Activated CD8-positive, alpha-beta T cell treated with anti-CD3 and anti-CD28 coated beads for 36 hours (primary cell): ENCODE measurements at regions not wholly inside any gene's neighbourhood (a gene's known extent, or its start where the extent isn't known, plus 50 kb on each side); places are given as distances from the start of the nearest gene placed in this dataset.

Experiments used
- ATAC-seq: fragments of 200-7000 bp; cut with Tn5 transposase; one replicate; pipeline ENCODE4 v1.10.0; 2021; ENCODE audit warnings: mild to moderate bottlenecking, moderate library complexity
- CTCF ChIA-PET: fragments of 350-600 bp; sonication (Branson Sonifier 250); formaldehyde crosslinking; loops from one replicate; lab custom pipeline; 2021; ENCODE audit warnings: antibody characterized with exemption; lab: Charles Lee
- POLR2A ChIA-PET: fragments of 350-600 bp; sonication (Branson Sonifier 250); formaldehyde crosslinking; loops from one replicate; lab custom pipeline; 2021; ENCODE audit warnings: antibody characterized with exemption; lab: Charles Lee
- DNase-seq: peaks from one replicate; pipeline ENCODE4 v3.0.0-alpha.2; 2020
- H3K27ac Mint-ChIP-seq: one replicate; pipeline ENCODE4 v1.8.0; 2021; ENCODE audit warnings: mild to moderate bottlenecking, mixed read lengths
- H3K27me3 Mint-ChIP-seq: one replicate; pipeline ENCODE4 v1.8.0; 2021; ENCODE audit warnings: mixed read lengths
- H3K36me3 Mint-ChIP-seq: one replicate; pipeline ENCODE4 v1.8.0; 2021; ENCODE audit warnings: low read depth, mixed read lengths
- H3K4me1 Mint-ChIP-seq: one replicate; pipeline ENCODE4 v1.8.0; 2021; ENCODE audit warnings: low read depth, mixed read lengths
- H3K4me3 Mint-ChIP-seq: one replicate; pipeline ENCODE4 v1.8.0; 2021; ENCODE audit warnings: mild to moderate bottlenecking, moderate library complexity, mixed read lengths
- H3K9me3 Mint-ChIP-seq: one replicate; pipeline ENCODE4 v1.8.0; 2021; ENCODE audit warnings: mixed read lengths
- intact Hi-C: fragments of 100-400 bp; cut with micrococcal nuclease; formaldehyde crosslinking; loops from one replicate; pipeline ENCODE4 v1.10.0; 2022
- TF ChIP-seq, protein P1 (sequence below): fragments of 200-600 bp; IDR thresholded peaks from one replicate; pipeline ENCODE4 v1.8.0; 2022; ENCODE audit warnings: antibody characterized with exemption, mild to moderate bottlenecking

DNA sequence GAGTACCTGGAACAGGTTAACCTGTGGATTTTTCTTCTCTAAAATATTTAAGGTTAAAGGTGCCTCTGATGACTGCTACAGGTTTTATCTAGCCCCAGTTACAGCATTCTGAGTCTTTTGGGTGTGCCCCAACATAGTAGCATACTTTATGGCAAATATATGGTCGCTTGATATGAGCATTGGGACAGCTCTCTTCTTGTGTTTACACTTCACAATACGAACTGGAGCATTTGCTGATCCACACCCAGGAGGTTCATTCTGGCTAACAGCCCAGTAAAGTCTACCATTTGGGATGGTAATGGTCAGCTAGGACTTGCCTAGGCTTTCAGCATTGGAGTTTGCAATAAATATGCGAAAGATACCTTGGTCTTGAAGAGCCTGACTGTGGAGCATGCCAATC, 101.3 kb downstream of the DISP1 start:
- POLR2A ChIA-PET: no interaction called here

DNA sequence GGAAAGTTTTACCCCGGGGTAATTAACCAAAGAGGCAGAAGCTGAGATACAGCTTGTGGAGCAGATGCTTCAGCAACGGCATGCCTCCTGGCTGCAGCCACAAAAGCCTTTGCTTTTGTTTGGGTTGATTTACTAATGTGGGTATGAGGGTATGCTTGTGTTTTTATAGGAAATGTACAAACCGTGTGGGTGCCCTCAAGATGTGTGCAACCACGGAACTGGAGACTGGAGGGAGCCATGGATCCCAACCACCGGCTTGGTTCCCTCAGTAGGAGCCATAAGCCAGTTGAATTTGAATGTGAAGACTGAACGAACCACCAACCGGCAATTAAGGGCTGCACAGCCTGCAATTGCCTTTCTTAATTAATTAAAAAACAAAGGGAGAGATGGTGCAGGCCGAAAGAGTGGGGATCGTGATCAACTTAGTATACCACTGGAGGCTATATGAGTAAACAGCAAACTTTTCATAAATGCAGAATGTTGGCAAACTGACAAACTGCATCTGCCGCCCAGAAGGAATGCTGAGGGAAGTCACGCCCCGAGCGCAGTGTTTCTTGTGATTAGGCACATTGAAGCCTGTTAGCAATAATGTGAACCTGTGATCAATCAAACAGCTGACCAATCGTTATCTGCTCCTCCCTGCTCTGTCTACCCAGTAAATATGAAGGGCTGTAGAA, 104.1 kb downstream of the DISP1 start:
- Mint-ChIP-seq H3K4me3 (no peak overlapping the region), H3K36me3 (peaks cover 18% of the 10 kb centered on the region), H3K27me3 (no peaks in the 10 kb centered on the region), H3K27ac (no peak overlapping the region), H3K4me1 (no peaks in the 10 kb centered on the region), H3K9me3 (peaks cover 12% of the 10 kb centered on the region)
- intact Hi-C loops: no loop called here
- TF ChIP-seq, protein P1, sequence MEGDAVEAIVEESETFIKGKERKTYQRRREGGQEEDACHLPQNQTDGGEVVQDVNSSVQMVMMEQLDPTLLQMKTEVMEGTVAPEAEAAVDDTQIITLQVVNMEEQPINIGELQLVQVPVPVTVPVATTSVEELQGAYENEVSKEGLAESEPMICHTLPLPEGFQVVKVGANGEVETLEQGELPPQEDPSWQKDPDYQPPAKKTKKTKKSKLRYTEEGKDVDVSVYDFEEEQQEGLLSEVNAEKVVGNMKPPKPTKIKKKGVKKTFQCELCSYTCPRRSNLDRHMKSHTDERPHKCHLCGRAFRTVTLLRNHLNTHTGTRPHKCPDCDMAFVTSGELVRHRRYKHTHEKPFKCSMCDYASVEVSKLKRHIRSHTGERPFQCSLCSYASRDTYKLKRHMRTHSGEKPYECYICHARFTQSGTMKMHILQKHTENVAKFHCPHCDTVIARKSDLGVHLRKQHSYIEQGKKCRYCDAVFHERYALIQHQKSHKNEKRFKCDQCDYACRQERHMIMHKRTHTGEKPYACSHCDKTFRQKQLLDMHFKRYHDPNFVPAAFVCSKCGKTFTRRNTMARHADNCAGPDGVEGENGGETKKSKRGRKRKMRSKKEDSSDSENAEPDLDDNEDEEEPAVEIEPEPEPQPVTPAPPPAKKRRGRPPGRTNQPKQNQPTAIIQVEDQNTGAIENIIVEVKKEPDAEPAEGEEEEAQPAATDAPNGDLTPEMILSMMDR: no peak
- no peak for ATAC-seq
- ChIA-PET CTCF (no interaction called here), POLR2A (no interaction called here)
- no peak for DNase-seq

More for the DNA sequence above, 101.3 kb downstream of the DISP1 start:
- Mint-ChIP-seq H3K27me3 (no peaks in the 10 kb centered on the region), H3K4me3 (no peak overlapping the region), H3K4me1 (peaks cover 4% of the 10 kb centered on the region), H3K27ac (no peak overlapping the region), H3K36me3 (peaks cover 18% of the 10 kb centered on the region), H3K9me3 (peaks cover 12% of the 10 kb centered on the region)
- DNase-seq (no peak), ATAC-seq (no peak)
- CTCF ChIA-PET: no interaction called here
- intact Hi-C loops: no loop called here
- TF ChIP-seq, protein P1: no peak

DNA sequence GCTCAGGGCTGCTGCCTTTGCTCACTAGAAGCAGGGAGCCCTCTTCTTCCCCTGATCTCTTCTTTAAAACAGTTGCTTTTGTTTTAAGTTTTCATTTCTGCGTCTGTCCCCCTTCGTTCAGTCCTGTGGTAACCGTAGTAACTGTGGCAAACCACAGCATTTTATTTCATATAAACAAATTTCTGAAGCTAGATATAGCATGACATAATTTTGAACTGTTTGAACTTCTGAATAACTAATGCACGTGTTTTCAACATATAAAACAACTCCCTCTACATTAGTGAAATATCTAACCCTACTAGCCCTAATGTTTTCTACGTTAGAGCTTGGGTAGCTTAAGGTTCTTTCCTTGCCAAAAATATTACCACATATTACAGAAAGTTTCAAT, 104.6 kb downstream of the DISP1 start:
- no peak overlapping the region for H3K4me3 Mint-ChIP-seq
- CTCF ChIA-PET: no interaction called here
- POLR2A ChIA-PET: no interaction called here
- no peak for ATAC-seq
- H3K27me3 Mint-ChIP-seq: no peaks in the 10 kb centered on the region
- DNase-seq: no peak
- no peak overlapping the region for H3K27ac Mint-ChIP-seq
- H3K9me3 Mint-ChIP-seq: peaks cover 12% of the 10 kb centered on the region
- TF ChIP-seq, protein P1: no peak
- no peaks in the 10 kb centered on the region for H3K4me1 Mint-ChIP-seq
- H3K36me3 Mint-ChIP-seq: peaks cover 18% of the 10 kb centered on the region
- intact Hi-C loops: no loop called here

DNA sequence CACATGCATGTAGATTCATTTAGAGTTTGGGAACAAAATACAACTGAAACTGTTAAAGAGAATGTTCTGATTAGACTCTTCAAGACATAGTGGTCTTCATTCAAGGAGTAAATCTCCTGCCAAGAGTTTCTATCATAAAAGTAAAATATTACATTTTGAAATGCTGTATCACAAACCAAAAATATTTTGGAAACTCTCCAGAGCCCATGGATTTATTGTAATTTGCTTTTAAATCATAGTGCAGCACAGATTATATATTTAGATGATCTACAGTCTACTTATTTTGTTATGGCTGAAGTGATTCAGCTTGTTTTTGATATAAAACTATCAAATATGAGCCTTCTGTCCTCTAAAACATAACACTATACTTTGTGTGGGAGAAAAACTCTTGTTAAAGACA, 105.3 kb downstream of the DISP1 start:
- H3K36me3 Mint-ChIP-seq: peaks cover 17% of the 10 kb centered on the region
- H3K4me1 Mint-ChIP-seq: no peaks in the 10 kb centered on the region
- peaks cover 12% of the 10 kb centered on the region for H3K9me3 Mint-ChIP-seq
- POLR2A ChIA-PET: no interaction called here
- no peak for ATAC-seq
- no peaks in the 10 kb centered on the region for H3K27me3 Mint-ChIP-seq
- H3K27ac Mint-ChIP-seq: no peak overlapping the region
- DNase-seq: no peak
- intact Hi-C loops: no loop called here
- TF ChIP-seq, protein P1: no peak
- no peak overlapping the region for H3K4me3 Mint-ChIP-seq
- CTCF ChIA-PET: no interaction called here

DNA sequence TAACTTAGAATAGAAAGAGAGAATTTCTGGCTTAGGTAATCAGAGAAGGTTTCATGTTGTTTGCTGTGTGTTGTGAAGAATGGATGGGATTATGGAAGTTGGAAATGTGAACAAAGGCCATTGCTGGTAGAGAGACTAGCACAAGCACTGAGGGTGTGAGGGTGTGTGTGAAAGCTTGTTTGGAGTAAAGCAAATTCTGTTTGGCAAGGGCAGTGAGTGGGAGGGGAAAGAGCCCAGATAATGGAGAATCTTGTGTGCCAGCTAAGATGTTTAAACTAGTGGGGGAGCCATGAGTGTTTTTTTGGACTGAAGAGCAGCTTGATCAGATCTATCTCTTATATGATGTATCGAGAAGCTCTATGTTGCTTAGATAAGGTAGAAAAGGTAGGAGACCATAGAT, 107.1 kb downstream of the DISP1 start:
- H3K36me3 Mint-ChIP-seq: peaks cover 13% of the 10 kb centered on the region

More for the DNA sequence above, 107.1 kb downstream of the DISP1 start:
- ChIA-PET POLR2A (no interaction called here), CTCF (no interaction called here)
- intact Hi-C loops: no loop called here
- no peak for ATAC-seq
- Mint-ChIP-seq H3K9me3 (peaks cover 8% of the 10 kb centered on the region), H3K4me1 (no peaks in the 10 kb centered on the region), H3K4me3 (no peak overlapping the region), H3K27ac (no peak overlapping the region), H3K27me3 (no peaks in the 10 kb centered on the region)
- DNase-seq: no peak
- TF ChIP-seq, protein P1: no peak
